ENCODE measurements at regions not wholly inside any gene's neighbourhood (a gene's known extent, or its start where the extent isn't known, plus 50 kb on each side); places are given as distances from the start of the nearest gene placed in this dataset.
"Not testable (repeated sequence)": the region's sequence is repeated elsewhere in the genome, so short reads cannot be mapped to it uniquely, and the experiment has no call there.

GRCh38 chr20:29427201-29428060 is 1830.0 kb upstream of the DEFB115 start:
- no peak for DNase-seq

GRCh38 chr20:29430531-29430930 is 1826.9 kb upstream of the DEFB115 start:
- no peak for DNase-seq

- DNase-seq: not testable (repeated sequence)
These were observed 1816.7 kb upstream of the DEFB115 start for GRCh38 chr20:29440721-29441120.

GRCh38 chr20:29443206-29443781 is 1814.2 kb upstream of the DEFB115 start:
- DNase-seq: peak in 1 of 2 donors; percentile 24

- no peak for DNase-seq
These were observed 1813.6 kb upstream of the DEFB115 start for GRCh38 chr20:29443819-29444218.

- DNase-seq: peak; percentile 50 to 54
These were observed 1812.2 kb upstream of the DEFB115 start for GRCh38 chr20:29445050-29445907.

- not testable (repeated sequence) for DNase-seq
These were observed 1809.7 kb upstream of the DEFB115 start for GRCh38 chr20:29447517-29448484.

- DNase-seq: no peak
These were observed 1808.5 kb upstream of the DEFB115 start for GRCh38 chr20:29448806-29449470.

- no peak for DNase-seq
These were observed 1805.3 kb upstream of the DEFB115 start for GRCh38 chr20:29452186-29452585.

- DNase-seq: not testable (repeated sequence)
These were observed 1800.3 kb upstream of the DEFB115 start for GRCh38 chr20:29456987-29457693.

- DNase-seq: no peak
These were observed 1784.9 kb upstream of the DEFB115 start for GRCh38 chr20:29472606-29473005.

GRCh38 chr20:29492840-29493239 is 1764.6 kb upstream of the DEFB115 start:
- not testable (repeated sequence) for DNase-seq

- DNase-seq: not testable (repeated sequence)
These were observed 1760.7 kb upstream of the DEFB115 start for GRCh38 chr20:29496767-29497166.

- DNase-seq: no peak
These were observed 1760.2 kb upstream of the DEFB115 start for GRCh38 chr20:29497261-29497671.

- DNase-seq: not testable (repeated sequence)
These were observed 1759.8 kb upstream of the DEFB115 start for GRCh38 chr20:29497684-29498083.

GRCh38 chr20:29500738-29501137 is 1756.7 kb upstream of the DEFB115 start:
- not testable (repeated sequence) for DNase-seq

GRCh38 chr20:29514634-29515033 is 1742.8 kb upstream of the DEFB115 start:
- not testable (repeated sequence) for DNase-seq

- not testable (repeated sequence) for DNase-seq
These were observed 1740.6 kb upstream of the DEFB115 start for GRCh38 chr20:29516847-29517246.

GRCh38 chr20:29519610-29520241 is 1737.7 kb upstream of the DEFB115 start:
- DNase-seq: not testable (repeated sequence)

GRCh38 chr20:29533566-29534177 is 1723.8 kb upstream of the DEFB115 start:
- not testable (repeated sequence) for DNase-seq

All from CD4-positive, alpha-beta T cell treated with Interleukin-1 beta for 1 hour (primary cell).